Right ventricle myocardium inferior (tissue), 1 donor: ENCODE measurements at regions not wholly inside any gene's neighbourhood (a gene's known extent, or its start where the extent isn't known, plus 50 kb on each side); places are given as distances from the start of the nearest gene placed in this dataset.
"Not testable (repeated sequence)": the region's sequence is repeated elsewhere in the genome, so short reads cannot be mapped to it uniquely, and the experiment has no call there.

Source experiments
- ATAC-seq: fragments of 200-7000 bp; cut with Tn5 transposase; one replicate; pipeline ENCODE4 v1.9.1; 2020; ENCODE audit warnings: mild to moderate bottlenecking, moderate library complexity
- DNase-seq: peaks from one replicate; pipeline ENCODE4 v3.0.0; 2021; ENCODE audit errors: missing footprints
- intact Hi-C: fragments of 100-400 bp; cut with DNase I; formaldehyde crosslinking; loops from one replicate; pipeline ENCODE4 v1.11.0; 2022
- donor health status: DM: no; HTN: yes; CAD: no; lungs with severe emphysema.

- intact Hi-C loops, result no loop called here
- no peak for DNase-seq
- no peak for ATAC-seq
Observed at GRCh38 chr4:126756050-126756829, 876.5 kb upstream of the INTU start.

GRCh38 chr4:126757219-126757618 lies 875.5 kb upstream of the INTU start:
- intact Hi-C loops, result no loop called here
- ATAC-seq (no peak), DNase-seq (no peak)

DNA sequence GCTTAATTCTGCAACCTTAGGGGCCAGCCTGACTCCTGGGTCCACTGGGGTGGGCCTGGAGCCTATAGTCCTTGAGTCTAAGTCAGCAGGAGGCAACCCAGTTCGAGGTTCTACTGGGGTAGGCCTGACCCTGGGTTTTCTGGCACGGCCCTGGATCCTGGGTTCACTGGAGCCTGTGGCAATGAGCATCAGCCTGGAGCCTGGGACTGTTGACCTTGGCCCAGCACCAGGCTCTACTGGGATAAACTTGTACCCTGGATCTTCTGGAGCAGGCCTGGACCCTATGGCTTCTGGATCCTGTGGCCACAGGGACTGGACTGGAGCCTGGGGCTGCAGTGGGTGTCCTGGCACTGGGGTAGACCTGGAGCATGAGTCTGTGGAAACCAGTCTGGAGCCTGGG lies 874.3 kb upstream of the INTU start:
- DNase-seq (no peak), ATAC-seq (no peak)
- intact Hi-C loops, result no loop called here

GRCh38 chr4:126761947-126762662 lies 870.7 kb upstream of the INTU start:
- ATAC-seq (no peak), DNase-seq (no peak)
- intact Hi-C loops, result no loop called here

DNA sequence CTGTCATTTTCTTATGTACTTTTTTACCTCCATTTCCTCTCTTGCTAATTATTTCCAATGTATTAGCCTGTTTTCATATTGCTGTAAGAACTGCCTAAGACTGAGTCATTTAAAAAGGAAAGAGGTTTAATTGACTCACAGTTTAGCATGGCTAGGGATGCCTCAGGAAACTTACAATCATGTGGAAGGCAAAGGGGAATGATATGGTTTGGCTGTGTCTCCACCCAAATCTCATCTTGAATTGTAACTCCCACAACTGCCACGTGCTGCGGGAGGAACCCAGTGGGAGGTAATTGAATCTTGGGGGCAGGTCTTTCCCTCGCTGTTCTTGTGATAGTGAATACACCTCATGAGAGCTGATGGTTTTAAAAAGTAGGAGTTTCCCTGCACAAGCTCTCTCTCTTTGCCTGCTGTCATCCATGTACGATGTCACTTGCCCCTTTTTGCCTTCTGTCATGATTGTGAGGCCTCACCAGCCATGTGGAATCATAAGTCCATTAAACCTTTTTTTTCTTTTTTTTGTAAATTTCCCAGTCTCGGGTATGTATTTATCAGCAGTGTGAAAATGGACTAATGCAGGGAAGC lies 870.0 kb upstream of the INTU start:
- no peak for ATAC-seq
- intact Hi-C loops, result no loop called here
- DNase-seq, result no peak

- DNase-seq, result no peak
- intact Hi-C loops, result no loop called here
- ATAC-seq, result peak; percentile 95
Observed at GRCh38 chr4:126766241-126766640, 866.5 kb upstream of the INTU start.

DNA sequence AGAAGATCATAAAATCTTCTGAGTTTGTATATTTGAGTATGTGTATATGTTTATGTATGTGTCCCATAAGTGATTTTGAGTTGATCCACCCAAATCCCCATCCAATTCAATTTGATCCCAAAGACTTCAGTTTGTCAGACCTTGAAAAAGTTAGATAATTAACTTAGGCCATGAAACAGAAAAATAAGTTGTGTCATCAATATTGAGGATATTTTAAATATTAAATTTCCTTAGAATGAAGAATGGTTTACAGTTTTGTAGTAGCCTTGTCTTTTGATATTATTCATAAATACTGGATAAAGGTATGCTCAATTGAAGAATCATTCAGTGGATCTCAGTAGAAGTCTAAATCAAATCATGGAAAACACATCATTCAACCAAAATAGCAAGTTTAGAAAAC lies 864.4 kb upstream of the INTU start:
- ATAC-seq (no peak), DNase-seq (no peak)
- intact Hi-C loops, result no loop called here

GRCh38 chr4:126770811-126771553 lies 861.8 kb upstream of the INTU start:
- ATAC-seq, intact Hi-C loops, DNase-seq: not testable (repeated sequence)

DNA sequence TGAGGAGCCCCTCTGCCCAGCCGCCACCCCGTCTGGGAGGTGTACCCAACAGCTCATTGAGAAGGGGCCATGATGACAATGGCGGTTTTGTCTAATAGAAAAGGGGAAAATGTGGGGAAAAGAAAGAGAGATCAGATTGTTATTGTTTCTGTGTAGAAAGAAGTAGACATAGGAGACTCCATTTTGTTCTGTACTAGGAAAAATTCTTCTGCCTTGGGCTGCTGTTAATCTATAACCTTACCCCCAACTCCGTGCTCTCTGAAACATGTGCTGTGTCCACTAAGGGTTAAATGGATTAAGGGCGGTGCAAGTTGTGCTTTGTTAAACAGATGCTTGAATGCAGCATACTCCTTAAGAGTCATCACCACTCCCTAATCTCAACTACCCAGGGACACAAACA lies 861.1 kb upstream of the INTU start:
- ATAC-seq, DNase-seq, intact Hi-C loops: not testable (repeated sequence)

GRCh38 chr4:126772662-126773061 lies 860.1 kb upstream of the INTU start:
- intact Hi-C loops, result no loop called here
- peak; percentile 52 for ATAC-seq

GRCh38 chr4:126775485-126776106 lies 857.2 kb upstream of the INTU start:
- DNase-seq (no peak), ATAC-seq (no peak)
- intact Hi-C loops, result no loop called here

More at GRCh38 chr4:126772662-126773061, 860.1 kb upstream of the INTU start:
- DNase-seq, result no peak

DNA sequence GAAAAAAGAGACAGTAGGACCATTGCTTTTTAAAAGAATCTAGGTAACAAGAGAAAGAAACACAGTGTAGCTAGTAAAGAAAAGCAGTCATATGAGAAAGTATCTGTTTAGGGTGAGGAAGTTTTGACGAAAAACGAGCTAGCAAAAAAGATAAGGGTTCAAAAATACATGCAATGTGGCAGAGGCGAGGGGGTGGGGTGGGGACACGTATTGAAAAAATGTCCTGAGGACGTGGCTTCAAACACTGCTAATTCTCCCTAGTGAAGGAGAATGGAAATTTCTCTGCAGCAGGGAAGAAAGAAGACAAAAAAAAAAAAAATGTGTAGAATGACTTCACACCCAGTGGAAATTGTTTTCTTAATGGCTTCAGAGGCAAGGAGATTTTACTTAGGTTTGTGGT lies 856.4 kb upstream of the INTU start:
- intact Hi-C loops, result no loop called here
- DNase-seq (no peak), ATAC-seq (no peak)

DNA sequence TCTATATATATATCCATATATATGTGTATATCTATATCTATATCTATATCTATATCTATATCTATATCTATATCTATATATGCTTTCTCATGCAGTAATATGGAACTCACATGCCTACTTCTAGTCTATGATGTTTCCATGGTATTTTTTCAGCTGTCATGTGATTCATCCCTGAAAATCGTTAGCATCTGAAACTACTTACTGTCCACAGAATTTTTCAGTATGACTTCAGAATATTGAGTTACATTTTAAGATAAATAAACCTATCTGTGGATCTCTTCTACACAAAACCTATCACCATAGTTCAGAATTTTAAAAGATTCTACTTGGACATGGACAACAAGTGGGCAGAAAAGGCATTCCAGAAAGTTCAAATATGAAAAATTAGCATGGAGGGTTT lies 855.1 kb upstream of the INTU start:
- no peak for DNase-seq
- intact Hi-C loops, result no loop called here
- no peak for ATAC-seq

DNA sequence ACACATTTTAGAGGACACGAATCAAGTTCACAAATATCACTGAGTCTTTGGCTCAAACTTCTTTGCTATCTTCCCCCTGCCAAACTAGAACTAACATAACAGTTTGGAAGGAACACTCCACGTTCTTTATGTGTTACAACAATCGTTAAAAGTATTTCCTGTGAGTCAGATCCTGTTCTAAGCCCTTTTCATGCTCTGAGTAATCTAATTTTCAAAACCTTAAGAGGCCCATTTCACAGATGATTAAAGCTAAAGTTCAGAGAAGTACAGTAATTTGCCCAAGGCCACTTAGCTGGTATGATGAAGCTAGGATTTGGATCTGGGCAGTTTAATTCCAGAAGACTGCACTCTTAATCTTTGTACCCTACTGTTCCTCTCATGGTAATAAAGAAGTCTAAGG lies 854.4 kb upstream of the INTU start:
- no peak for ATAC-seq

DNA sequence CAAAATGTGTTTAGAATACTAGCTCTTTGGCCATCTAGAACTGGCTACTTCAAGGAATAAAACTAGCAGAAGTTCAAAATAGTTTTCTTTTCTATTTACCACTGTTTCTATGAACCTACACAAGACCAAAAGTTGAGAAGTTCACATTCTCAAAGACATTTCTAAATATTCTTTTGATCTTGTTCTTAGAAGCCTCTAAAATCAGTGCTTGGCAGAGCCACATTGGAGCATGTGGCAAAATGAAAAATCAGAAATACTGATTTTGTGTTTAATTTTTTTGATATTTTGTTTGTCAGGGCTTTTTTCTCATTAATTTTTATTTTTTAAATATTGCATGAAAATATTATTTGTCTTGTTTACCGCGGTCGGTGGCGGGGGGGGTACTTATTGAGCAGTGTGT lies 853.8 kb upstream of the INTU start:
- no peak for DNase-seq
- intact Hi-C loops, result no loop called here
- ATAC-seq, result no peak

More for the DNA sequence above, 854.4 kb upstream of the INTU start:
- intact Hi-C loops, result no loop called here
- no peak for DNase-seq

- no peak for ATAC-seq
- intact Hi-C loops, result no loop called here
- no peak for DNase-seq
Observed at GRCh38 chr4:126779436-126780166, 853.2 kb upstream of the INTU start.

GRCh38 chr4:126783191-126783590 lies 849.6 kb upstream of the INTU start:
- intact Hi-C loops, result no loop called here
- ATAC-seq (no peak), DNase-seq (no peak)

- no peak for DNase-seq
- ATAC-seq, result no peak
- intact Hi-C loops, result no loop called here
Observed at GRCh38 chr4:126784966-126785580, 847.7 kb upstream of the INTU start.
